HFFc6 (cell line): ENCODE measurements at regions not wholly inside any gene's neighbourhood (a gene's known extent, or its start where the extent isn't known, plus 50 kb on each side); places are given as distances from the start of the nearest gene placed in this dataset.

Experiments used
- DNase-seq: peaks from one replicate; pipeline ENCODE4 v3.0.0-alpha.2; 2018
- H3K27ac Mint-ChIP-seq: 2 replicates; pipeline ENCODE4 v1.8.0; 2020; ENCODE audit warnings: mild to moderate bottlenecking, mixed read lengths
- H3K27me3 Mint-ChIP-seq: 2 replicates; pipeline ENCODE4 v1.8.0; 2021; ENCODE audit warnings: mild to moderate bottlenecking, moderate library complexity, mixed read lengths; ENCODE audit not compliant: insufficient read depth
- H3K36me3 Mint-ChIP-seq: 2 replicates; pipeline ENCODE4 v1.8.0; 2021; ENCODE audit warnings: low read depth, mixed read lengths
- H3K4me1 Mint-ChIP-seq: 2 replicates; pipeline ENCODE4 v1.8.0; 2020; ENCODE audit warnings: low read depth, mixed read lengths
- H3K4me3 Mint-ChIP-seq: 2 replicates; pipeline ENCODE4 v1.8.0; 2020; ENCODE audit warnings: mild to moderate bottlenecking, moderate library complexity, mixed read lengths
- H3K9me3 Mint-ChIP-seq: 2 replicates; pipeline ENCODE4 v1.8.0; 2020; ENCODE audit warnings: mild to moderate bottlenecking, mixed read lengths
- CTCF ChIP-seq: fragments of 200-600 bp; sonication (generic); IDR thresholded peaks from 2 replicates; pipeline ENCODE4 v1.5.0; 2021; ENCODE audit warnings: antibody characterized with exemption, mild to moderate bottlenecking

DNA sequence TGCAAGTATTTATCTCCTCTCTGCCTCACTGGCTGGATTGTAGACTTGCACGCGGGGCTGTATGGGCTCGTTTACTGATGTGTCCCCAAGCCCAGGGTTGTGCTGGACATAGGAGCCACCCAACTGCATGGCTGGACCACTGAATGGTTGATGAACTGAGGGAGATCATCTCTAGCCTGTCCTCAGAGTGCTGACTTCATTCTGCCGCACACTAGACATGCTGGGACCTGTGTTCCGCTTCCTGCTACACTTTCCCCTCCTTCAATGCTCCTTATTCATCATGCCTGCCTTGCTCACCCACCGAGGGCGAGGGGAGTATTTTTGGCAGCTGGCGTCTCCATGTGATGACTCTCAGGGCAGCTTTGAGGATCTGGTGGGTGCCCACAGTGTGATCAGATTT lies 440.2 kb downstream of the GLRX3 start:
- H3K27ac Mint-ChIP-seq: no peak overlapping the region
- H3K4me3 Mint-ChIP-seq: no peak overlapping the region
- H3K9me3 Mint-ChIP-seq: peaks cover 73% of the 10 kb centered on the region
- TF ChIP-seq CTCF: no peak
- peaks cover 6% of the 10 kb centered on the region; the same call in 1 of the 2 replicates for H3K36me3 Mint-ChIP-seq
- DNase-seq: no peak
- no peaks in the 10 kb centered on the region for H3K4me1 Mint-ChIP-seq
- H3K27me3 Mint-ChIP-seq: no peaks in the 10 kb centered on the region; the same call in none of the 2 replicates

- Mint-ChIP-seq H3K27me3 (no peaks in the 10 kb centered on the region; the same call in none of the 2 replicates), H3K4me3 (no peak overlapping the region), H3K27ac (no peak overlapping the region), H3K9me3 (peaks cover 71% of the 10 kb centered on the region), H3K4me1 (no peaks in the 10 kb centered on the region), H3K36me3 (peaks cover 6% of the 10 kb centered on the region; the same call in 1 of the 2 replicates)
- no peak for DNase-seq
- TF ChIP-seq CTCF: no peak
Measured at GRCh38 chr10:130577039-130577438, 440.8 kb downstream of the GLRX3 start.

DNA sequence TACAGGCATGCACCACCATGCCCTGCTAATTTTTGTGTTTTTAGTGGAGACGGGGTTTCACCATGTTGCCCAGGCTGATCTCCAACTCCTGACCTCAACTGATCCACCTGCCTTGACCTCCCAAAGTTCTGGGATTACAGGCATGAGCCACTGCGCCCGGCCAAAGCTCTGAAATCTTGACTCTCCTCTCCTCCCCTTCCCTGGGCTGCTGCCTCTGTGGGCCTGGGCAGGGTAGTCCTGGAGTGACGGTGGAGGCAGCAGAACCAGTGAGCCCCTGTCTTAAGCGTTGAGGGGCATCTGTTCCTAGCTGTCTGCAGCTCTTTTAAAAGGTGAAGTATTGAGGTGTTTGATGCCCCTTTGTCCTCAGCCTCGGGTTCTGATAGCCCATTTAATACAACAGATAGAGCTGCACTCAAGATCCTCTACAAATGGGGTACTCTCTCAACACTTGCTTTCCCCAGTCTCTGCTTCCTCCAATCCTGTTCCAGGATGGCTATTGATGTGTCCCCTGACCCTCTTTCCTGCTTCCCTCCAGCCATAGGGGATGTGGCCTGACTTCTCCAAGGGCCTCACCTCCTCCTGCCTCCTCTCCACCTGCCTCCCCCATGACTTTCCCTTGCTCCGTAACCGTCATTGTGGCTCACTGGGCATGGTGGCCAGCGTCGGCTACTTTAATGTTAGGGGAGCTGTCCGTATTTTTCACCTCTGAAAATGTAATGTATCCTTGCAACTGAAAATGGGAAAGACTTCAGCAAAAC lies 442.5 kb downstream of the GLRX3 start:
- no peak for DNase-seq
- no peak overlapping the region for H3K27ac Mint-ChIP-seq
- TF ChIP-seq CTCF: no peak
- peaks cover 61% of the 10 kb centered on the region for H3K9me3 Mint-ChIP-seq
- peaks cover 6% of the 10 kb centered on the region; the same call in 1 of the 2 replicates for H3K36me3 Mint-ChIP-seq
- no peaks in the 10 kb centered on the region; the same call in 1 of the 2 replicates for H3K27me3 Mint-ChIP-seq
- no peak overlapping the region for H3K4me3 Mint-ChIP-seq
- H3K4me1 Mint-ChIP-seq: no peaks in the 10 kb centered on the region

DNA sequence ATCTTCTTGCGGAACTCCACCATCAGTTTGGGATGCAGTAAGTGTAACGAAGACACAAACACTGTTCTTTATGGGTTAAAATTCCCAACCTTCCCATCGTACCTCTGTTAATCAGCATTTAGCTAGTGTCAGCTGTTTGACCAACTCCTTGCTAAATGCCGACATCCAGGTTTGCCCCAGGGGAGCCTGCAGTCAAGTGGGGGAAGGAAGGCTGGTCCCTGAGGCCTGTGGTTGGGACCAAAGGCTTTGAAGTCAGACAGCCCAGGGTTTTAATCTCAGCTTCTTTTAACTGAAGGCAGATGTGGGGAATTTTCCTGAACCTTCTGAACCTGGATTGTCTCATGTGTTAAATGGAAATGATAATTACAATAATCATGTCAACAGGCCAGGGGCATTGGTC lies 443.7 kb downstream of the GLRX3 start:
- Mint-ChIP-seq H3K4me1 (no peaks in the 10 kb centered on the region), H3K36me3 (peaks cover 6% of the 10 kb centered on the region; the same call in 1 of the 2 replicates), H3K9me3 (peaks cover 50% of the 10 kb centered on the region), H3K27me3 (no peaks in the 10 kb centered on the region; the same call in 1 of the 2 replicates), H3K27ac (no peak overlapping the region), H3K4me3 (no peak overlapping the region)
- no peak for TF ChIP-seq CTCF
- DNase-seq: no peak

DNA sequence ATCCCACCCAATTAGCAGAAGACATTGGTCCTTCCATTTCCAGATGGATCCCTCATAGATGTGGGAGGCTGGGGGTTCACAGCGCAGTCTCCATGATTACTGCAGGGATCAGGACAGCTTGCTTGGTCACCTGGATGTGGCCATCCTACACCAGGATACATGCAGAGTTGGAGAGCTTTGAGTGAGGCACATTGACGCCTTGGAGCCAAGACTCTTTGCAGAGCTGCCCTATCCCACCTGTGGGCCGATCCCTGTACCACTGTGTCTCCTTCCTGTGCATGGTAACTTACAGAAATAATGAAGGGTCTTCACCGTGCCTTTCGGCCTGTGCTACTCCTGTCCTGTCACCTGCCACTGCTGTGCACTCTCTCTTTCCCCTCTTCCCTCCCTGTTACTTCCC lies 444.8 kb downstream of the GLRX3 start:
- Mint-ChIP-seq H3K4me1 (no peaks in the 10 kb centered on the region), H3K27me3 (no peaks in the 10 kb centered on the region; the same call in 1 of the 2 replicates), H3K36me3 (no peaks in the 10 kb centered on the region), H3K9me3 (peaks cover 42% of the 10 kb centered on the region), H3K27ac (no peak overlapping the region), H3K4me3 (no peak overlapping the region)
- no peak for TF ChIP-seq CTCF
- no peak for DNase-seq
